ENCODE measurements at regions not wholly inside any gene's neighbourhood (a gene's known extent, or its start where the extent isn't known, plus 50 kb on each side); places are given as distances from the start of the nearest gene placed in this dataset.

DNA sequence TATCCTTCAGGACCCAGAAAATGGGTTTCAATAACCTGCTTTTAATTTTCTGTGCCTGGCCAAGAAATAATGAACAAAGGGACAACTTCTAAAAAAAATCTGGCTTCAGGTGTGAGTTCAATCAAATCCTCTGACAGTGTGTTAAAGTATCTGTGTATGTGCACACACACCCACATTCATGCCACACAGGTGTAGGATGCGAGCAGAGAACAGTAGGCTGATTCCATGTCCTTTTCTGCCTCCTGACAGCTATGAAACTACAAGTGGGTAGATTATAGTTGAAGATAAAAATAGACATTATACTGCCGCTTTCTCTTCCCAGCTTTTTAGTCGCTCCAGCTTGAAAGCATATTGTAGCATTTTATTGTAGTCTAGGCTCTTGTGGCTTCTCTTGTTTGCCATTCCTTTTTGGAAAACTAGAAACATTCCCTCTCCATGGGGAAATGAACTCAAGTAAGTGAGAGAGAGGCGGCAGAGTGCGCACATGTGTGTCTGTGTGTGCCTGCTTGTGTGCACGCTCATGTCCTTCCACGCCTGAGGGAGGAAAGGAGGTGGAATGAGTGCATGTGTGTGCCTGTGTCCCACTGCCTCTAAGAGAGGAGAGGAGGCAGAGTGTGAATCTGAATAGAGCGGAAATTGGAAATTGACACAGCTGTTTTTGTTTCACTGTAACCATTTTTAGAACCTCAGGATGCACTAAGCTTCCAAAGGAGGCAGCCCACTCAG, 273.0 kb downstream of the ELAVL2 start:
- intact Hi-C loops (cut with micrococcal nuclease): no loop called here
- CTCF ChIA-PET: no interaction called here

DNA sequence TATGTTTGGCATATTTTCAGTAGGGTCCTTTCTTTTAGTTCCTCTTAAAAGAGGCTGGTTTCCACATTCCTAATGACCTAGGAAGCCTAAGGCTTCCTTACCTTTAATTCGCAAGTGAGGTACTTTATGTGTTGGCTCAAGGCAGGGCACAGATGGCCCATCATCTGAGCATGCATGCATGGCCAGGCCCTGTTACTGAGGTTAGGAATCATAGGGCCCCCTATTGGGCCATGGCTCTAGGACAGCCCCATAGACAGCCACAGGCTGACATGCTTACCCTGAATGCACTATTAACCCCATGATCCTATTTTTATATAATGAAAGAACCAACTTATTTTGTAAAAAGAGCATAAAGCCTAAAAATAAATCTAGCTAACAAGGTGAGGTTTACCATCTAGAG, 271.4 kb downstream of the ELAVL2 start:
- Mint-ChIP-seq H3K9me3 (peaks cover 6% of the 10 kb centered on the region), H3K27me3 (no peaks in the 10 kb centered on the region), H3K27ac (no peak overlapping the region), H3K4me1 (ENCODE audit: low read depth) (no peaks in the 10 kb centered on the region), H3K4me3 (no peak overlapping the region), H3K36me3 (no peaks in the 10 kb centered on the region)
- intact Hi-C loops (cut with micrococcal nuclease): no loop called here
- no peak for DNase-seq
- ChIA-PET POLR2A (no interaction called here), CTCF (interaction anchor here (0.7 kb wide), 1 partner anchor 710 kb away, joined by 3 read pairs; no protein-coding TSS in a partner anchor)

More for the DNA sequence above, 273.0 kb downstream of the ELAVL2 start:
- H3K36me3 Mint-ChIP-seq: no peaks in the 10 kb centered on the region
- peaks cover 6% of the 10 kb centered on the region for H3K9me3 Mint-ChIP-seq
- POLR2A ChIA-PET: no interaction called here
- H3K4me3 Mint-ChIP-seq: no peak overlapping the region
- H3K27me3 Mint-ChIP-seq: no peaks in the 10 kb centered on the region
- H3K27ac Mint-ChIP-seq: no peak overlapping the region
- DNase-seq: no peak
- no peaks in the 10 kb centered on the region for H3K4me1 Mint-ChIP-seq (ENCODE audit: low read depth)

DNA sequence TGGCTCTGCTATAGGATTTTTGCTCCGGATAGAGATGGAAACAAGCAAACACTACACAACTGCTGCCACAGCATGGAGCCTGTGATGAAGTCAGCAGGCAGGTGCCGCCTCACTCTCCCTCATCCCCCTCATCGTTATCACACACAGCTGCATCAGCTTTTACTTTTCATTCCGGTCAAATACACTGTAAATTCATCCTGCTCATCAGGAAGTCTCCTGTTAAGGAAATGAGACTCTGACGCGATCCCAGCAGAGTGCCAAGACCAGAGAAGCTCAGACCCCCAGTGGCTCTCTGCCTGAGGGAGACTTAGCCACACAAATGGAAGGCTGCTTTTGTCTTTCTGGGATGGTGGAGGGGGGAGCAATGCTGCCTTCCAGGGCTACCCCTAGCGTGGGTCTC, 270.2 kb downstream of the ELAVL2 start:
- Mint-ChIP-seq H3K36me3 (no peaks in the 10 kb centered on the region), H3K27ac (no peak overlapping the region), H3K4me1 (ENCODE audit: low read depth) (no peaks in the 10 kb centered on the region), H3K4me3 (no peak overlapping the region), H3K27me3 (no peaks in the 10 kb centered on the region), H3K9me3 (peaks cover 6% of the 10 kb centered on the region)
- ChIA-PET POLR2A (no interaction called here), CTCF (no interaction called here)
- no peak for DNase-seq
- intact Hi-C loops (cut with micrococcal nuclease): no loop called here

DNA sequence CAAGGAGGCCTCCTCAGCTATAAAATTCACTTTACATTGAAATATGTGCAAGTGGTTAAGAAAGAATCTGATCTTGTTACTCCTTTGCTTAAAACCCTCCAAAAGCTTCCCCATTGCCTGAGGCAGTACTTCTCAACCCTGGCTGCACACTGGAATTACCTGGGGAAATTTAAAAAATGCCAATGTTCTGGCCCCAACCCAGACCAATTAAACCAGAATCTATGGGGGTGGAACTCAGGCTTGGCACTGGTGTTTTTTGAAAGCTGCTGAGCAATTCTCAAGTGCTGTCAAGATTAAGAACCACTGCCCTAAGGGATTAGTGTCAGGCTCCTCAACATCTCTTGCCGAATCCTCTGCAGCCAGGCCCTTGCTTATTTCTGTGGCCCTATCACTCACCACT, 269.6 kb downstream of the ELAVL2 start:
- H3K27me3 Mint-ChIP-seq: no peaks in the 10 kb centered on the region
- DNase-seq: no peak
- POLR2A ChIA-PET: no interaction called here
- H3K9me3 Mint-ChIP-seq: peaks cover 6% of the 10 kb centered on the region
- no peak overlapping the region for H3K4me3 Mint-ChIP-seq
- no peaks in the 10 kb centered on the region for H3K4me1 Mint-ChIP-seq (ENCODE audit: low read depth)
- no peaks in the 10 kb centered on the region for H3K36me3 Mint-ChIP-seq
- H3K27ac Mint-ChIP-seq: no peak overlapping the region
- intact Hi-C loops (cut with micrococcal nuclease): no loop called here
- CTCF ChIA-PET: no interaction called here

DNA sequence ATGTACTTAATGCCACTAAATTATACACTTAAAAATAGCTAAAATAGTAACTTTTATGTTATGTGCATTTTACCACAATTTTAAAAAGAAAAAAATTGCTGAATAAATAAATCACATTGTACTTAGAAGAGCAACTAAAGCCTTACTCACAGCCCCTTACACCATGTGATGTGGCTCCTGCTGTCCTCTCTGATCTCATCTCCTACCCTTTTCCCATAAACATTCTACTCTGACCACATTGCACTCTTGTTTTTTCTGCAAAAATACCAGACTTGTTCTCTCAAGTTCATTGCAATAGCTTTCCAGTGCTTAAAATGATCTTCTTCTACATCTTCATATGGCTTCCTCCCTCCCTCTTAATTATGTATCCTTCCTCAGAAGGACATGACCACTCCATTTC, 268.4 kb downstream of the ELAVL2 start:
- Mint-ChIP-seq H3K9me3 (peaks cover 6% of the 10 kb centered on the region), H3K4me1 (ENCODE audit: low read depth) (no peaks in the 10 kb centered on the region), H3K27me3 (no peaks in the 10 kb centered on the region), H3K4me3 (no peak overlapping the region), H3K36me3 (no peaks in the 10 kb centered on the region), H3K27ac (no peak overlapping the region)
- DNase-seq: no peak
- ChIA-PET CTCF (no interaction called here), POLR2A (no interaction called here)
- intact Hi-C loops (cut with micrococcal nuclease): no loop called here

DNA sequence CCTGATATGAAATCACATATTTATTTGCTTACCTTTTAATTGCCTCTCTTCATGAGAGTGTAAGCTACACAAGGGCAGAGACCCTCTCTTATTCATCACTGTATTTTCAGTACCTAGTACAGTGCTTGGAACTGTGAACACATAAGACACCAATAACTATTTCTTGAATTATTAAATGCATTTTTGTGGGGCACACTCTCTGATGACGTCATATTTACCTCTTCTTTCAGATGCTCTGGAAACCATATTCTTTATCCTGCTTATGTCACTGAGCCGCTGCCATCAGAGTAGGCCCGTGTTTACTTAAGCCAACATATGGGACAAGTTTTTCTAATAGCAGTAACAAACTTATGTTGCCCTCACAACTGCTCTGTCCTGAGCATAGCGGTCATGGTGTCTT, 266.5 kb downstream of the ELAVL2 start:
- H3K27me3 Mint-ChIP-seq: no peaks in the 10 kb centered on the region
- no peaks in the 10 kb centered on the region for H3K36me3 Mint-ChIP-seq
- intact Hi-C loops (cut with micrococcal nuclease): no loop called here
- ChIA-PET CTCF (no interaction called here), POLR2A (no interaction called here)
- H3K4me3 Mint-ChIP-seq: no peak overlapping the region
- H3K4me1 Mint-ChIP-seq (ENCODE audit: low read depth): no peaks in the 10 kb centered on the region
- H3K9me3 Mint-ChIP-seq: peaks cover 6% of the 10 kb centered on the region
- no peak overlapping the region for H3K27ac Mint-ChIP-seq
- DNase-seq: no peak

DNA sequence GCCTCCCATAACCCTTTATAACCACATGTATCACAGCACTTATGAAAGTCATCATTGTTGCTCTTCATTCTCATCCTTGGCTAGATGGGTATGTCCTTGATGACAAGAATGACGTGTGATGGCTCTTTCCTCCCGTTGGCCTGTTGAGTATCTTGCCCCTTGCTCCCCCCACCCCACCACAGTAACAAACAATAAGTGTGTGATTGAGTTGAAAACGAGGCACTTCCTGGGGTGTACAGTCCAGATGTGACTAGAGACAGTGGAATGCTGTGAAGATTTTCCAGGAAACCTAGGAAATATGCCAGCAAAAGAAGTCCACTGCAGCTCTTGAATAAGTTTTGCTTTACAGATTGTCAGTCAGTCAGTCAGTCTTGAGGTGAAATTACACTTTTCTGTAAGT, 262.5 kb downstream of the ELAVL2 start:
- Mint-ChIP-seq H3K9me3 (no peaks in the 10 kb centered on the region), H3K4me3 (no peak overlapping the region), H3K36me3 (no peaks in the 10 kb centered on the region), H3K27me3 (no peaks in the 10 kb centered on the region), H3K4me1 (ENCODE audit: low read depth) (no peaks in the 10 kb centered on the region), H3K27ac (no peak overlapping the region)
- intact Hi-C loops (cut with micrococcal nuclease): no loop called here
- ChIA-PET CTCF (no interaction called here), POLR2A (no interaction called here)
- DNase-seq: no peak

DNA sequence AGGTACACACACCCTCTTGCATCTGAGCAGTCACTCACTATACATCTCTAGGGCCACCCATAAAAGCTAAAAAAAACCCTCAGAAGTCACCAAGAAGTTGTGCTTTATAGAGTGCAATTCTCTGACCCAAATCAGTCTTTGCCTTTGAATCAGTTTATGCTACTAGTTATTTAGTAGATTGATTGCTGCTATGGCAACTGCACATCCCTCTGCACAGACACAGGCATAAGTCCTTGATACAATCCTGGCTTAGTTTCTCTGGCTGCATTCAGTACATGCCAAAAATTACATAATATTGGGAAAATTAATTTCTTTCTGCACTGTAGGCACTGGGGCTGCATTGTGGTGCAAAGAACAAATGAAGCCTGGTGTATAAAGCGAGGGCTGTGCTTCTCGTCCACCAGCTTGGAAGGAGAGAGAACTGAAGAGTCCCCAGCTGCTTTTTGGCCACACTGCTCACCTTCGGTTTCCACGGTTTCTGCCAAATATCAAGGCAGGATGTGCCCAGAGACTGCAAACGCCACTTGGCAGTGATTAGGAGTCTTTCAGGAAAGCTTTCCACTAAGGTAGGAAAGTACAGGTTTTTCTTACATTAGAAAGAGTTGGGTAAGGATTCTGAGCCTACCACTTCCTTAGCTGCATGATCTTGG, 258.4 kb downstream of the ELAVL2 start:
- intact Hi-C loops (cut with micrococcal nuclease): no loop called here
- H3K36me3 Mint-ChIP-seq: no peaks in the 10 kb centered on the region
- no peaks in the 10 kb centered on the region for H3K4me1 Mint-ChIP-seq (ENCODE audit: low read depth)
- ChIA-PET CTCF (no interaction called here), POLR2A (no interaction called here)
- DNase-seq: no peak
- no peak overlapping the region for H3K4me3 Mint-ChIP-seq
- H3K27ac Mint-ChIP-seq: no peak overlapping the region
- H3K9me3 Mint-ChIP-seq: no peaks in the 10 kb centered on the region
- H3K27me3 Mint-ChIP-seq: no peaks in the 10 kb centered on the region

DNA sequence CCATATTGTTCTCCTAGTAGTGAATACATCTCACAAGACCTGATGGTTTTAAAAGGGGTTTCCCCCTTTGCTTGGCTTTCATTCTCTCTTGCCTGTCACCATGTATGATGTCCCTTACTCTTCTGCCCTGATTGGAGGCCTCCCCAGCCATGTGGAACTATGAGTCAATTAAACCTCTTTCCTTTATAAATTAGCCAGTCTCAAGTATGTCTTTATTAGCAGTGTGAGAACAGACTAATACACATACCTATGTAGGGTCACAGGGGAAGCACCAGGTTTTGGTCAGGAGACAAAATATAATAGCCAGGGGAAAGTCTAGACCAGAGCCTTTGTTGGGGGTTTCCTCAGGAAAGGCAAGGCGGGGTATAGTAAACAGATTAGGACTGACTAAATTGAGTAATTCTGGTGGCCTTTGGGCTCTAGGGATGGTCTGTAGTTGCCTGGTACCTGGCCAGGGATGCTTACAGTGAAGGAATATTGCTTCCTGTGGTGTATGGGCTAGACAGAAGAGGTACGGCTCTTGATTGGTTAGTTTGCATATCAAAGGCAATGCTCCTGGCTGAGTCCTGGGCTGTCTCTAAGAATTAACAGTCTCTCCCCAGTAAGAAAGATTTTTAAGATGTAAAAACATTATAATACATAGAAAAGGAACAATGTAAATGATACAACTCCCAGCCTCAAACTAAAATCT, 254.5 kb downstream of the ELAVL2 start:
- POLR2A ChIA-PET: no interaction called here
- DNase-seq: no peak
- Mint-ChIP-seq H3K9me3 (no peaks in the 10 kb centered on the region), H3K36me3 (no peaks in the 10 kb centered on the region), H3K4me3 (no peak overlapping the region), H3K27me3 (peaks cover under 1% of the 10 kb centered on the region), H3K4me1 (ENCODE audit: low read depth) (no peaks in the 10 kb centered on the region), H3K27ac (no peak overlapping the region)
- intact Hi-C loops (cut with micrococcal nuclease): no loop called here
- CTCF ChIA-PET: no interaction called here

DNA sequence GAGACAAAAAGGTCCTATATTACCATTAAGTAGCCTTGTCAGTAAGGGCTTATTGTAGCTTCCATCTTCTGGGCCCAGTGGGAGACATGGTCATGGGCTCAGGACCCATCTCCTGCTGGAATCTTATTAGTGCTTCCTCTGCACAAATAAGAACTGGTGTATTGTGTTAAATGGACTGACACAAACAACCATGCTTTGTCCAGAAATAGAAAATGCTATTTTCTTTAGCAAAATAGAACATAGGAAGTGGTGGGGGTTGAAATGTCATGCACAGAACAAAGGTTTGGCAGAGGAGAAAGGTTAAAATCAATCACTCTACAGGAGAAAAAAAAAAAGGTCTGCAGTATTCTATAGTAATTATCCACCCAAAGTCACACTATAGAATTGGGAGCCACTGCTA, 252.2 kb downstream of the ELAVL2 start:
- DNase-seq: no peak
- Mint-ChIP-seq H3K4me1 (ENCODE audit: low read depth) (no peaks in the 10 kb centered on the region), H3K27ac (no peak overlapping the region), H3K4me3 (no peak overlapping the region), H3K9me3 (no peaks in the 10 kb centered on the region), H3K36me3 (no peaks in the 10 kb centered on the region), H3K27me3 (peaks cover 2% of the 10 kb centered on the region)
- CTCF ChIA-PET: no interaction called here
- POLR2A ChIA-PET: no interaction called here
- intact Hi-C loops (cut with micrococcal nuclease): no loop called here

DNA sequence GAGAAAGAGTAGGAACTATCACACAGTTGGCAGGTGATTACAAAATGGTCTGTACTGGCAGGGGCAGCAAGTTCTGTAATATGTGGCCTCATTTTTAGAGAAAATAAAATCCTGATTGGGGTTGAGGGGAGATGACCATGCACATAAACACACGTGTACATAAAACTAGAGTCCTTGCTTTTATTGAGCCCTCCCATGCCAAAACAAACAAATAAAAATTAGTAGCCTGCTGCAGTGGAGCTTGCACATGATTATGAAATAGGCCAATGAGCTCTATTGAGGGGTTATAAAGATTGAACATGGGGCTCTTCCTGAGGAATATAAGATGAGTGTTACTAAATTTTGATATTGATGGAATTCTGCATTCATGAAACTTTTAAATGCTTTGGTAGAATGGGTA, 248.4 kb downstream of the ELAVL2 start:
- Mint-ChIP-seq H3K27me3 (peaks cover 2% of the 10 kb centered on the region), H3K36me3 (no peaks in the 10 kb centered on the region), H3K4me3 (no peak overlapping the region), H3K4me1 (ENCODE audit: low read depth) (no peaks in the 10 kb centered on the region), H3K27ac (no peak overlapping the region), H3K9me3 (no peaks in the 10 kb centered on the region)
- CTCF ChIA-PET: no interaction called here
- no peak for DNase-seq
- intact Hi-C loops (cut with micrococcal nuclease): no loop called here
- POLR2A ChIA-PET: no interaction called here

DNA sequence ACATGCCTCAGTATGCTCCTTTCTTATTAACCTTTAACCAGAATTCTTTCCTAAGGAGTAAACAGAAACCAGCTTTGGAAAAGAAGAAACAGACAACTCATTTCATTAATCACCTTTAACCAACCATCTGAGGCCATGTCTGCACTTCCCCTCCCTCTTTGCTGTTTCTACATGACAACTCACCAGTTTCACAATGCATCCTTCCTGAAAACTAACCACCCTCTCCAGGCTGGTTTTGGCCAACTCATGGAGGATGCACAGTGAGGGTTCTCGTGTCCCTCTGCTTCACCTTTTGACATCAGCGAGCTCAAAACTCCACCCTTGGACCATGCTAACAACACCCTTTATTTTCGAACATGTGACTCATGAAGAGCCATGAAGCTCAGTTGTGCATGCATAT, 244.1 kb downstream of the ELAVL2 start:
- POLR2A ChIA-PET: no interaction called here
- CTCF ChIA-PET: no interaction called here
- H3K36me3 Mint-ChIP-seq: no peaks in the 10 kb centered on the region

DNA sequence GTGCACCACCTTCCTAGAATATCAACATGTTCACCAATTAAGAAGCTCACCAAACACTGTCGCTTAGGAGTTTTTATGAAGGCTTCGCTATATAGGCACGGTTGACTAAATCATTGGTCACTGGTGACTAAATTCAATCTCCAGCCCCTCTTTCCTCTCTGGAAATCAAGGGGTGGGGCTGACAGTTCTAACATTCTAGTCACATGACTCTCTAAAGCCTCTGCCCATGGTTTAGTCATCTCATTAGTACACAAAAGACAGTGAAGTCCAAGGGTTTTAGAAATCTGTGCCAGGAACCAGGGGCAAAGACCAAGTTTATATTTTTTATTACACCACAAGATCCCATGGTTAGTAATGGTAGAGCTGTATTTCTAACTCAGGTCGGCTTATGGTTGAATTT, 243.2 kb downstream of the ELAVL2 start:
- intact Hi-C loops (cut with micrococcal nuclease): no loop called here
- H3K4me1 Mint-ChIP-seq (ENCODE audit: low read depth): no peaks in the 10 kb centered on the region
- DNase-seq: no peak
- no peaks in the 10 kb centered on the region for H3K27me3 Mint-ChIP-seq
- H3K36me3 Mint-ChIP-seq: no peaks in the 10 kb centered on the region
- CTCF ChIA-PET: no interaction called here
- no peak overlapping the region for H3K4me3 Mint-ChIP-seq
- H3K27ac Mint-ChIP-seq: no peak overlapping the region
- POLR2A ChIA-PET: no interaction called here
- H3K9me3 Mint-ChIP-seq: peaks cover 2% of the 10 kb centered on the region

More for the DNA sequence above, 244.1 kb downstream of the ELAVL2 start:
- Mint-ChIP-seq H3K9me3 (peaks cover 2% of the 10 kb centered on the region), H3K4me3 (no peak overlapping the region), H3K27me3 (no peaks in the 10 kb centered on the region), H3K4me1 (ENCODE audit: low read depth) (no peaks in the 10 kb centered on the region), H3K27ac (no peak overlapping the region)
- DNase-seq: no peak
- intact Hi-C loops (cut with micrococcal nuclease): no loop called here

Data from activated CD4-positive, alpha-beta memory T cell treated with anti-CD3 and anti-CD28 coated beads for 36 hours (primary cell).